Upper lobe of left lung (tissue), 4 donors: ENCODE measurements at regions not wholly inside any gene's neighbourhood (a gene's known extent, or its start where the extent isn't known, plus 50 kb on each side); places are given as distances from the start of the nearest gene placed in this dataset.

Experiments
- CTCF ChIP-seq, 6 experiments: fragments of 450-650 bp in 4 of 6; fragments of 200-600 bp in 2 of 6; sonication (generic) in 2 of 6; IDR thresholded peaks; one replicate each; pipeline ENCODE4 v1.5.1; 2016 to 2019; ENCODE audit warnings: antibody characterized with exemption in 6 of 6
- POLR2A ChIP-seq, 4 donors: fragments of 450-650 bp; IDR thresholded peaks; one replicate each; pipeline ENCODE4 v1.5.1; 2016 to 2017; ENCODE audit warnings: antibody characterized with exemption in 4 of 4, mild to moderate bottlenecking in 2 of 4
- POLR2AphosphoS5 ChIP-seq, 2 donors: sonication (generic); formaldehyde crosslinking; IDR thresholded peaks; one replicate each; pipeline ENCODE4 v1.5.1; 2017; ENCODE audit warnings: antibody characterized with exemption in 2 of 2

GRCh38 chr14:25132094-25132493, 82.1 kb upstream of the STXBP6 start:
- TF ChIP-seq CTCF (IDR thresholded peaks at IDR 0.05) (no peak), POLR2A (IDR thresholded peaks at IDR 0.05) (no peak), POLR2AphosphoS5 (IDR thresholded peaks at IDR 0.05) (no peak)
